ENCODE measurements at regions not wholly inside any gene's neighbourhood (a gene's known extent, or its start where the extent isn't known, plus 50 kb on each side); places are given as distances from the start of the nearest gene placed in this dataset.

- TF ChIP-seq TAF1 (IDR thresholded peaks at IDR 0.05; ENCODE audit: low read depth) (no peak), MXI1 (conservative IDR thresholded peaks at IDR 0.05; ENCODE audit: poor library complexity, severe bottlenecking) (no peak), SMC3 (conservative IDR thresholded peaks at IDR 0.05; ENCODE audit: poor library complexity) (no peak), CTCF (IDR thresholded peaks at IDR 0.05; ENCODE audit: poor library complexity, severe bottlenecking) (no peak)
- Histone ChIP-seq H3K36me3 (ENCODE audit: insufficient read depth, low read length) (no peaks in the 10 kb centered on the region), H3F3A (ENCODE audit: insufficient read depth, low read length, poor library complexity, severe bottlenecking) (no peaks in the 10 kb centered on the region), H3K9me2 (ENCODE audit: insufficient read depth, low read length) (no peaks in the 10 kb centered on the region), H3K9me3 (ENCODE audit: low read length) (no peaks in the 10 kb centered on the region), H3K4me2 (ENCODE audit: low read length) (no peak overlapping the region), H3K27me3 (ENCODE audit: insufficient read depth, low read depth, low read length) (no peaks in the 10 kb centered on the region), H3K9ac (ENCODE audit: low read length) (no peak overlapping the region), H2AFZ (ENCODE audit: low read depth, low read length) (no peak overlapping the region), H4K20me1 (ENCODE audit: insufficient read depth) (no peaks in the 10 kb centered on the region), H3K27ac (ENCODE audit: low read length) (no peak overlapping the region), H3K79me2 (replicated peaks; ENCODE audit: insufficient read depth, low read length) (no peaks in the 10 kb centered on the region), H3K4me3 (ENCODE audit: low read length) (no peak overlapping the region)
These were observed 70.0 kb upstream of the MRPS6 start for GRCh38 chr21:34003428-34003827.

GRCh38 chr21:34000375-34000774 is 73.0 kb upstream of the MRPS6 start:
- no peaks in the 10 kb centered on the region for H3F3A ChIP-seq (ENCODE audit: insufficient read depth, low read length, poor library complexity, severe bottlenecking)
- no peak overlapping the region for H3K9ac ChIP-seq (ENCODE audit: low read length)
- H4K20me1 ChIP-seq (ENCODE audit: insufficient read depth) = no peaks in the 10 kb centered on the region
- no peak overlapping the region for H3K4me2 ChIP-seq (ENCODE audit: low read length)
- no peaks in the 10 kb centered on the region for H3K79me2 ChIP-seq (replicated peaks; ENCODE audit: insufficient read depth, low read length)
- no peaks in the 10 kb centered on the region for H3K27me3 ChIP-seq (ENCODE audit: insufficient read depth, low read depth, low read length)
- H2AFZ ChIP-seq (ENCODE audit: low read depth, low read length) = no peak overlapping the region
- H3K9me3 ChIP-seq (ENCODE audit: low read length) = no peaks in the 10 kb centered on the region
- no peak overlapping the region for H3K4me3 ChIP-seq (ENCODE audit: low read length)
- no peaks in the 10 kb centered on the region for H3K9me2 ChIP-seq (ENCODE audit: insufficient read depth, low read length)
- H3K27ac ChIP-seq (ENCODE audit: low read length) = no peak overlapping the region
- no peaks in the 10 kb centered on the region for H3K36me3 ChIP-seq (ENCODE audit: insufficient read depth, low read length)
- TF ChIP-seq POLR2AphosphoS5 (IDR thresholded peaks at IDR 0.05) = no peak
- no peak for TF ChIP-seq REST (IDR thresholded peaks at IDR 0.05; ENCODE audit: borderline replicate concordance)
- TF ChIP-seq MXI1 (conservative IDR thresholded peaks at IDR 0.05; ENCODE audit: poor library complexity, severe bottlenecking) = no peak
- no peak for TF ChIP-seq EP300 (conservative IDR thresholded peaks at IDR 0.05; ENCODE audit: poor library complexity, severe bottlenecking)
- TF ChIP-seq CTCF (IDR thresholded peaks at IDR 0.05; ENCODE audit: poor library complexity, severe bottlenecking) = no peak
- TF ChIP-seq EZH2 (IDR thresholded peaks at IDR 0.05; ENCODE audit: borderline replicate concordance, insufficient read depth, low read length, poor library complexity, severe bottlenecking) = no peak
- TF ChIP-seq SMC3 (conservative IDR thresholded peaks at IDR 0.05; ENCODE audit: poor library complexity) = no peak
- no peak for TF ChIP-seq RAD21 (conservative IDR thresholded peaks at IDR 0.05)
